Hindlimb muscle (tissue), 1 donor: ENCODE measurements at regions not wholly inside any gene's neighbourhood (a gene's known extent, or its start where the extent isn't known, plus 50 kb on each side); places are given as distances from the start of the nearest gene placed in this dataset.
"Not testable (repeated sequence)": the region's sequence is repeated elsewhere in the genome, so short reads cannot be mapped to it uniquely, and the experiment has no call there.

Experiments
- DNase-seq: peaks from one replicate; pipeline ENCODE4 v3.0.0-alpha.2; 2013

GRCh38 chr3:26074080-26074479 is 284.2 kb downstream of the OXSM start:
- no peak for DNase-seq

- DNase-seq = no peak
These were observed 288.6 kb downstream of the OXSM start for GRCh38 chr3:26078539-26078938.

- DNase-seq = peak; percentile 42
These were observed 291.3 kb downstream of the OXSM start for GRCh38 chr3:26081166-26081565.

GRCh38 chr3:26081806-26082205 is 291.9 kb downstream of the OXSM start:
- DNase-seq = no peak

- no peak for DNase-seq
These were observed 293.0 kb downstream of the OXSM start for GRCh38 chr3:26082911-26083310.

GRCh38 chr3:26084629-26085028 is 294.7 kb downstream of the OXSM start:
- no peak for DNase-seq

- no peak for DNase-seq
These were observed 297.9 kb downstream of the OXSM start for GRCh38 chr3:26087751-26088150.

- DNase-seq = no peak
These were observed 299.4 kb downstream of the OXSM start for GRCh38 chr3:26089249-26089648.

GRCh38 chr3:26090589-26090988 is 300.7 kb downstream of the OXSM start:
- DNase-seq = no peak

- DNase-seq = no peak
These were observed 301.2 kb downstream of the OXSM start for GRCh38 chr3:26091096-26091495.

- DNase-seq = no peak
These were observed 301.7 kb downstream of the OXSM start for GRCh38 chr3:26091626-26092025.

GRCh38 chr3:26097111-26097510 is 307.2 kb downstream of the OXSM start:
- not testable (repeated sequence) for DNase-seq

- no peak for DNase-seq
These were observed 309.8 kb downstream of the OXSM start for GRCh38 chr3:26099692-26100091.

GRCh38 chr3:26100176-26100575 is 310.3 kb downstream of the OXSM start:
- no peak for DNase-seq

GRCh38 chr3:26102376-26102775 is 312.5 kb downstream of the OXSM start:
- DNase-seq = no peak

- peak; percentile 74 for DNase-seq
These were observed 315.0 kb downstream of the OXSM start for GRCh38 chr3:26104851-26105251.

GRCh38 chr3:26105261-26105660 is 315.4 kb downstream of the OXSM start:
- no peak for DNase-seq

GRCh38 chr3:26106228-26106627 is 316.3 kb downstream of the OXSM start:
- no peak for DNase-seq

- DNase-seq = no peak
These were observed 319.1 kb downstream of the OXSM start for GRCh38 chr3:26108846-26109489.

GRCh38 chr3:26114851-26115250 is 325.0 kb downstream of the OXSM start:
- no peak for DNase-seq

GRCh38 chr3:26118165-26118564 is 328.3 kb downstream of the OXSM start:
- no peak for DNase-seq

- DNase-seq = no peak
These were observed 343.1 kb downstream of the OXSM start for GRCh38 chr3:26132942-26133341.

GRCh38 chr3:26141296-26141695 is 351.4 kb downstream of the OXSM start:
- no peak for DNase-seq

GRCh38 chr3:26145769-26146168 is 355.9 kb downstream of the OXSM start:
- DNase-seq = no peak

GRCh38 chr3:26157428-26157827 is 367.5 kb downstream of the OXSM start:
- DNase-seq = not testable (repeated sequence)
